Right cardiac atrium (tissue), 5 donors: ENCODE measurements at regions not wholly inside any gene's neighbourhood (a gene's known extent, or its start where the extent isn't known, plus 50 kb on each side); places are given as distances from the start of the nearest gene placed in this dataset.

Experiments
- ATAC-seq, 2 donors: fragments of 200-7000 bp; cut with Tn5 transposase; one replicate each; pipeline versions ENCODE4 v1.8.0 to v1.9.1; 2020; ENCODE audit warnings: moderate library complexity in 2 of 2, mild to moderate bottlenecking in 1 of 2
- DNase-seq, 3 donors: peaks; one replicate each; pipeline ENCODE4 v3.0.0-alpha.2; 2020
- H3K27ac ChIP-seq: one replicate; pipeline ENCODE4 v1.5.1; 2013; ENCODE audit warnings: mild to moderate bottlenecking, low read length, control low read depth, moderate library complexity
- H3K27me3 ChIP-seq: one replicate; pipeline ENCODE4 v1.6.1; 2013; ENCODE audit not compliant: control insufficient read depth, insufficient read depth
- H3K4me1 ChIP-seq: one replicate; pipeline ENCODE4 v1.6.1; 2013; ENCODE audit warnings: low read length; ENCODE audit not compliant: control insufficient read depth, insufficient read depth
- H3K4me3 ChIP-seq: one replicate; pipeline ENCODE4 v1.5.1; 2013; ENCODE audit warnings: low read length, control low read depth
- H3K9me3 ChIP-seq: one replicate; pipeline ENCODE4 v1.6.1; 2013; ENCODE audit warnings: low read length; ENCODE audit not compliant: control insufficient read depth
- WGBS: extraction: QIAGEN DNeasy Blood & Tissue Kit; methylation state at CpG from one replicate; pipeline ENCODE4 v1.1.7; 2013; 5-methylcytosine and 5-hydroxymethylcytosine counted together
- intact Hi-C, 4 donors: fragments of 100-400 bp; cut with DNase I; formaldehyde crosslinking; loops; one replicate each; pipeline versions ENCODE4 v1.11.0 to v1.14.0; 2022 to 2023
- donor health status: healthy with polysubstance abuse.
- donor health status: DM: no; HTN: yes; CAD: no.
- donor health status: DM: no; HTN: no; CAD: no.
- donor health status: DM: no; HTN: yes; CAD: no; lungs with severe emphysema.
- donor health status: DM: yes; HTN: yes; CAD: no.

DNA sequence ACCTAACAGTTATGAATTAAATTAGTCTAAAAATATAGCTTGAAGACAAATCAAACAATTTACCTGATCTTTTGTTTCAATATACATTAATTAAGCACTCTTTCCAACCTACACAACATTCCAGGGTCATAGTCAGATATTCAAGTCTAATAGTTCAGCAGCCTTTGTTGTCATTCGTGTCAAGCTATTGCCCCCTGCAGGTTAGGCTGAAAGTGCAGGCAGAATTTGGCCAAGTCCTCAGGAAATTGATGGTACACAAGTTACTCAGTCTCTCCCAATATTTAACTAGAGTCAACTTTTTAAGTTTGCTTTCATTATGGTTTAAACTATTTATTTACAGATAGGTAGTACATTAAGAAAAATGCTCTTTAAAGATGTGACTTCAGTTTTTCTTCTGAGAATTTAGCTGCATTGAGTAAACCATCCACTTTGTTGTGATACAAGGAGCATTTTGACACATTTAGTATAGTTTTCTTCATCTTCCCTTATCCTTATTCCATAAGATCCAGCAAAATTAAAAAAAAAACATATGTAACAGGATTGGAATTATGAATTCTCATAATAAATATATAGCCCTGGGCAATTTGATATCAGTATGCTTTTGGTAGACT, 130.3 kb upstream of the DPYD start:
- DNase-seq, result peak; percentile 49 to 80 (median 56)
- WGBS, result 1% methylated on average over 1 of the region's 1 CpG
- no peaks in the 10 kb centered on the region for H3K9me3 ChIP-seq
- intact Hi-C loops, result loop anchor here in 2 of 4 donors (5.0 to 10.0 kb wide), 2 partner anchors 1084 to 1086 kb away; no protein-coding TSS in a partner anchor
- H3K4me1 ChIP-seq, result peaks cover 2% of the 10 kb centered on the region
- no peak for ATAC-seq
- H3K27me3 ChIP-seq, result no peaks in the 10 kb centered on the region
- H3K27ac ChIP-seq, result no peak overlapping the region
- H3K4me3 ChIP-seq, result no peak overlapping the region

DNA sequence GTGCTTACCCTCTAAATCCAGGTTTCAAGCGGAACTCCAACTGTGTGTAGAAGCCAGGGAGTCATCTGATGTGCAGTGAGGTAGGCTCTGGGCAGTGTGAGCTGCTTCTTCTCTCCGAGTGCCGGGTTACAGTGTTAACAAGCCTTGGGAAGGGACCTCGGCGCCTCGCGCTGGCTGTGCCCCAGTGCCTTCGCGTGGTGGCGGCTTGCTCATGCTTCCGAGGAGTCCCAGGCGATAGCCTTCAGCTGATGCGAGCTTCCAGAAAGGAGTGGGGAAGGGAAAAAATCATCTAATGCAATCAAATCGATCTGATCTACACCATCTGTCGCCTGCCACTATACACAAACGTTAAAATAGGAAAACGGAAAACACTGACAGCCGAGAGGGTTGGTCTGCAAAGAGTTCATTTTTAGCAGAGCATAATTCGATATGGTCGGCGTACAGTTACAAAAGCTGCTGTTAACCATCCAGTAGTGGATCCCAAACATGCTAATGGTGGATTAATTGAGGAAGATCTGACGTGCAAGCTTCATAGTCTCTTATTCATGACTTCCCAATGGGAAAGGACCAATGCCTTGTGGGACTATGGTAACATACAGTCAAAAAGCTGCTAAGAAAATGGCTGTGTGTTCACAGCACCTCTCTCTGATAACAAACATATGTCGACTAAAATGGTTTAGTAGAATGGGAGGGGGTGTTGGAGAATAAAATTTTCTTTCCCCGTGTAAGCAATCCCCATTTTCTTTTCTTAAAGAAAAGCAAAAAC, 128.7 kb upstream of the DPYD start:
- DNase-seq (peak in 2 of 3 donors; percentile 27 to 33), ATAC-seq (no peak)
- no peak overlapping the region for H3K27ac ChIP-seq
- H3K4me1 ChIP-seq, result peaks cover 4% of the 10 kb centered on the region
- no peak overlapping the region for H3K4me3 ChIP-seq
- intact Hi-C loops, result loop anchor here in 2 of 4 donors (5.0 to 10.0 kb wide), 2 partner anchors 1082 to 1085 kb away; no protein-coding TSS in a partner anchor
- no peaks in the 10 kb centered on the region for H3K27me3 ChIP-seq
- H3K9me3 ChIP-seq, result no peaks in the 10 kb centered on the region
- 7% methylated on average over 24 of the region's 24 CpGs for WGBS

DNA sequence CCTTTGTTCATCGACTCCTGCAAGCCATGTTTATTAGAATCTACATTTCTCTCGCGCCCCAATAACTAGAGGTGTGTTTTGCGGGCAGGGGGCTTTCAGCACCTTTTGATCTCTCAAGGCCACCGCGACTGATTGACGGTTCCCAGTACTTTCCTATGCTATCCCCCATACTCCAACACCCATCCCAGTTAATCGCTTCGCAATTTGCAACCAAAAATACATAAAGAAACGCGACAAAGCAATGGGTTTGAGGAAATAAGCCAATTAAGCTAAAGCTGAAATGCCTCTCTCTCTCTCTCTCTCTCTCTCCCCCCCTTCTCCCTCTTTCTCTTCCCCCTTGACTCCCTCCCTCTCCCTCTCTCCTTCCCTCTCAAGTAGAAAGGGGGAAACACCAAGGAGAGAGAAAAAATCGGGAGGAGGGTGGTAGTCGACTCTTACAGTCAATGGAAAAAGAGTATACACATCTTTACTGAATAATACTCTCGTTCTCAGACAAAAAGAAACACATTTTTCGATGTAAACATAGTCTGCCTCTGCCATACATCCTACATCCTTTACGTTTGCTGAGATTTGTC, 128.0 kb upstream of the DPYD start:
- H3K27me3 ChIP-seq, result no peaks in the 10 kb centered on the region
- H3K4me3 ChIP-seq, result no peak overlapping the region
- no peak overlapping the region for H3K27ac ChIP-seq
- no peaks in the 10 kb centered on the region for H3K9me3 ChIP-seq
- WGBS, result 2% methylated on average over 16 of the region's 16 CpGs
- intact Hi-C loops, result no loop called here
- peaks cover 4% of the 10 kb centered on the region for H3K4me1 ChIP-seq
- DNase-seq (no peak), ATAC-seq (no peak)

DNA sequence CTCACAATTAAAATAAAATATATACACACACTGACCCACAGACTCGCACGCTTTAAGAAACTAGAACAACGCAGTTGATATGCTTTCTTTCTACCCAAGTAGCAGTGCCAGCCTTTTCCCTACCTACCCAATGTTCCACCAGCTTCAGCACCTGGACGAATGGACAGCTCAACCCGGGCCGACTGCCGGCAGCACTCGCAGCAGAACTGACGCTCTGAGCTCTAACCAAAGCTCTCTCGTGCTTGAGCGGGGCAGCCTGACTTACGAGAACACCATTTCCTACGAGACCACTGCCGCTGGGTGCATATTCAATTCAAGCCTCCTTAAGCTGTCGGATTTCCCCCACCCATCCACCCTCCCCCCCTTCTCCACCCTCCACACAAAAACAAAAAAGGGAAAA, 127.4 kb upstream of the DPYD start:
- no peak overlapping the region for H3K27ac ChIP-seq
- H3K27me3 ChIP-seq, result no peaks in the 10 kb centered on the region
- peaks cover 4% of the 10 kb centered on the region for H3K4me1 ChIP-seq
- peak; percentile 78 to 91 (median 90) for DNase-seq
- no peak overlapping the region for H3K4me3 ChIP-seq
- intact Hi-C loops, result no loop called here
- peak; percentile 85 to 88 for ATAC-seq
- under 1% methylated on average over 15 of the region's 15 CpGs for WGBS
- H3K9me3 ChIP-seq, result no peaks in the 10 kb centered on the region

DNA sequence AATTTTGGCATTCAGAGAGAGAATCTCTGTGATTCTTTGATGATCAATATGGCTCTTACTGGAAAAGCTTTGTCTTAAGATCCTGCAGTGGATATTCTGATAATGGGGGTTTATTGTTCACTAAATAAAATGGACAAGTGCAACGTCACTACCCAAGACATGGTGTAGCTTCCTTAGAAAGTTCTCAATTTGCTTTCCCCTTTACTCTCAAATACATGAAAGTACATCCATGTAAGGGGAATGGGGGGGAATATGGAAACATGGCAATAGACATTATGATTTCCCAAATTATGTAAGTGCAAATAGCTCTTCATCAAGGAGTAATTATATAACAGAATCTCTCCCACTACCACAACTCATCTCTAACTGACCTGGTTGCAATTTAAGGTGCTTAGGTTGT, 126.3 kb upstream of the DPYD start:
- Histone ChIP-seq H3K4me3 (no peak overlapping the region), H3K4me1 (peaks cover 4% of the 10 kb centered on the region), H3K27me3 (no peaks in the 10 kb centered on the region), H3K9me3 (no peaks in the 10 kb centered on the region), H3K27ac (no peak overlapping the region)
- intact Hi-C loops, result no loop called here
- no peak for ATAC-seq
- DNase-seq, result no peak
- 46% methylated on average over 1 of the region's 1 CpG for WGBS

DNA sequence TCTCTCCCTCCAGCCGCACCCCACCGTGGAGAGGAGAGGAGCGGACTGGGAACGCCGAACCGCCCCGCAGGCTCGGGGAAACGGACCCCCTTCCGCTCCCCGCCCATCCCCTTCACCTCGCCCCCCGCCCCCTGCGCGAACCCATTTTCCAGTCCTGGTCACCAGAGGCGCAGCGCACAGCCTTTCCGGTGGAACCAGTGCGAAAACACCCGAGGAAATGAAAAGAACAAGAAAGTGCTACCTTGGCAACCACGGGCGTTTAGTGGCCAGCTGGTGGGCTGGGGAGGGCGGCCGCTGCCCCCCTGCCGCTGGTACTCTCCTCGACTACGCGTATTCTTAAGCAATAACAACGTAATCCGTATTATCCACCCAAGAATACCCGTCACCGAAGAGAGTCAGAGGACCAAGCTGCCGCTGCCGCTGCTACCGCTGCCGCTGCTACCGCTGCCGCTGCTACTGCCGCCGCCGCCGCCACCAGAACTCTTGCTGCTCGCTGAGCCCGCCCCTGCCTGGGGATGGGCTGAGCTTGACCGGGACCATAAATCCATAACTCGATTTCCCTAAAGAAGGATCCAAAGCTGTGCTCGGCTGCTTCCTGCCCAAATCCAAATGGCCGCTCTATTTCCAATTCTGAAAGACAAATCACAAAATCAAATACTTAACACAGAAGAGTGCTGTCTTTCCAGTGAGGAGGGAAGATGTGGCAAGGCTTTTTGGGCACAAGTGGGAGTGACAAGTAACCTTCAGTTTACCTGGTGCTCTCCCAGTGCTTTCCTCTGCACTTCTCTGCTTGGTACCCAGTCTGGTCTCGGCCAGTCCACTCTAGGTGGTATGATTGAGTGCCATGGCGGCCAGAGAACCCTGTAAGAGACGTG, 125.2 kb upstream of the DPYD start:
- no peak for ATAC-seq
- no peaks in the 10 kb centered on the region for H3K27me3 ChIP-seq
- peaks cover 4% of the 10 kb centered on the region for H3K4me1 ChIP-seq
- no peak overlapping the region for H3K27ac ChIP-seq
- H3K4me3 ChIP-seq, result peak overlapping the region; percentile 76
- no peaks in the 10 kb centered on the region for H3K9me3 ChIP-seq
- peak in 2 of 3 donors; percentile 18 to 36 for DNase-seq
- intact Hi-C loops, result no loop called here
- 3% methylated on average over 51 of the region's 51 CpGs for WGBS

DNA sequence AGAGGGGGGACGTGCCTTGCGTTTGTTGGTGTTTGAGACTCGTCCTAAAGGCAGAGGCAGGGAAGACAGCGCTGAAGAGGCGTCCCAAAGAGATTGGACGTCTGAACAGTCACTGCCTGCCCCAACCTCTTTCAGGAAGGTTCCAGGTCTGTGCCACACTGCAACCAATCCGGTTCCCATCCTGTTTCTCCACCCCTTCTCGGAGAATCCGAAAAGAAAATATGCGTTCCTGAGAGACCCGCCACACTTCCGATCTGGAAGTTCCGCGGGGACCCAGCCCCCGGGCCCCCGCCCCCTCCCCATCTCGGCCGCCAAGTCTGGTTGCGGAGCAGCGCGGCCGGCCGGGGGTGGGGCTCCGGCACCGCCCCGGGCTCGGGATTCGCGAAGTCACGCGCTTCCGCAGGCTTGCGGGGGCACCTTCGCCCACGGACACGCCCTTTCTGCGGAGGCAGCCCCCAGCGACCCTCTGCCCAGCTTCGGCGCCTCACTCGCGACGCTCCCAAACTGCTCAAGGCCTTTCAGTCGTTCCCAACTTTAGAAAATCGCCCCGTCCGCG, 124.5 kb upstream of the DPYD start:
- Histone ChIP-seq H3K27ac (no peak overlapping the region), H3K4me3 (peak overlapping the region; percentile 76), H3K9me3 (no peaks in the 10 kb centered on the region), H3K4me1 (peaks cover 4% of the 10 kb centered on the region), H3K27me3 (no peaks in the 10 kb centered on the region)
- ATAC-seq (no peak), DNase-seq (peak in 2 of 3 donors; percentile 19 to 37)
- under 1% methylated on average over 48 of the region's 48 CpGs for WGBS
- intact Hi-C loops, result no loop called here

DNA sequence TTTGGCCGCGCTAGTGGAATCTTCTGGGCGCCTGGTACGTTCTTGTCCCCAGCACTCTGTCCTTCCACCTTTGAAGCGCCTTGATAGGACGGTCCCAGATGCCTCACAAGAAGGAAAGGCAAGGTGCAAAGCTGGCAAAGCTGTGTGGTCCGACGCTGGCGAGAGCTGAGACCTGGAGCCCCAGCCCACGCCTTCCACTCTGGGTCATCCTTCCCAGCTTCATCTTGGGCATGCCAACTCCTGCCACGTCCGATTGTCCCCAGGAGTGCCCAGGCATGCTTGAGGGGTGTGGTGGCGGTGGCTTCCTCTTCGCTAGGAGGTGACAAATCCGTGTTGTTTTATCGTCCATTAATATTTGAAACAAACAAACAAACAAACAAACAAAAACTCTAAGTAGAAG, 123.9 kb upstream of the DPYD start:
- H3K4me1 ChIP-seq, result peaks cover 4% of the 10 kb centered on the region
- ATAC-seq (no peak), DNase-seq (peak in 1 of 3 donors; percentile 21)
- H3K9me3 ChIP-seq, result no peaks in the 10 kb centered on the region
- no peak overlapping the region for H3K27ac ChIP-seq
- H3K4me3 ChIP-seq, result peak overlapping the region; percentile 76
- no peaks in the 10 kb centered on the region for H3K27me3 ChIP-seq
- intact Hi-C loops, result no loop called here
- 9% methylated on average over 16 of the region's 16 CpGs for WGBS

DNA sequence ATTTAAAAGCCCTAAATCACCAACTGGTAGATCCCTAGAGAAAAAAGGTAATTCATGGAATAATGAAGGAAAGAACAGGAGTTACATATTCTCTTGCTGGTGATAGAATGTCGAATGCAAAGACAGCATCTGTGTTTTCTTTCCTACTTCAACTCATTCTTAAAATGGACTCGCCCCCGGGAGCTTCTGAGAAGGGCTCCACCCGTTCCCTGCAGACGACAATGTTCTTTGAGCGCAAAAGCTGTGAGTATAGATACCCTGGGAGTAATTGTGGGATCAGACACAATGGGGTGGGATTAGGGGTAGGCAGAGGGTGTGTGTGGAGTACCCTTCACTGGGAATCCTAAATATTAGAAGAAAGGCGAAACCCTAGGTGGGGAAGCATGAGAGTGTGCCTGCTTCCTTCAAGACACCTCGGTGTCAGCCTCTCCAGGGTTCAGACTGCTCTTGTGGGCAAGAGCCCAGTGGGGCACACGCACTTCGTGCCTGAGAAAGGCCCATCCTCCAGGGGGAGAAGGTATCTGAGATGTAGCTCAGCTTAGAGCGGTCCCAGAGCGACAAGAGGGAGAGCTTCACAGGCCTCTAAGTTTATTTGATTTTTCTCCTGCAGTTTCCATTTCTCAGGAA, 123.3 kb upstream of the DPYD start:
- H3K27ac ChIP-seq, result no peak overlapping the region
- H3K9me3 ChIP-seq, result no peaks in the 10 kb centered on the region
- intact Hi-C loops, result no loop called here
- H3K4me1 ChIP-seq, result peaks cover 4% of the 10 kb centered on the region
- H3K27me3 ChIP-seq, result no peaks in the 10 kb centered on the region
- DNase-seq, result peak in 1 of 3 donors; percentile 20
- WGBS, result 22% methylated on average over 12 of the region's 12 CpGs
- no peak overlapping the region for H3K4me3 ChIP-seq
- ATAC-seq, result no peak

DNA sequence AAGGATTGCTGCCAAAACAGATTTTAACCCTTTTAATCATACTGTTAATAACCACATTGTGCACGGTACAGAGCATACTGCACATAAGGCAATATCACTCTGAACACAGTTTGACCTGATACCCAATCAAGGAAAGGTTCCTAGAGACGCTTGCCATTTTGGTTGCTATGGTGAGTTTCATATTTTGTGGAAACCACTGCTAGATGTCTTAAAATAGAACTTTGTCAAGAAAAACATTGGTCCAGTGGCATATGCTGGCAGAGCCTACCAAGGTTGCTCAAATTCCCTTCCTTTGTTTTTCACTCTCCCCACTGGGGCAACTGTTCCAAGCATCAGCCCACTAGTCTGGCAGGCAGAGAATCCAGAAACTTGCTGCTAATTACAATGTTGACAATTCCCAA, 114.8 kb upstream of the DPYD start:
- WGBS, result 72% methylated on average over 2 of the region's 2 CpGs
- Histone ChIP-seq H3K27ac (no peak overlapping the region), H3K27me3 (no peaks in the 10 kb centered on the region), H3K9me3 (no peaks in the 10 kb centered on the region), H3K4me3 (no peak overlapping the region), H3K4me1 (no peaks in the 10 kb centered on the region)
- intact Hi-C loops, result no loop called here
- no peak for ATAC-seq
- DNase-seq, result no peak
